Effector memory CD4-positive, alpha-beta T cell (primary cell): ENCODE measurements at regions not wholly inside any gene's neighbourhood (a gene's known extent, or its start where the extent isn't known, plus 50 kb on each side); places are given as distances from the start of the nearest gene placed in this dataset.

Experiments
- DNase-seq, 3 donors: peaks; one replicate each; pipeline ENCODE4 v3.0.0-alpha.2; 2020
- H3K27ac ChIP-seq: 2 replicates; pipeline ENCODE4 v1.7.0; 2013; ENCODE audit warnings: mild to moderate bottlenecking, low read length, moderate library complexity; ENCODE audit not compliant: insufficient read depth, poor library complexity, severe bottlenecking
- H3K27me3 ChIP-seq: replicated peaks from 2 replicates; pipeline ENCODE4 v1.7.0; 2013; ENCODE audit warnings: mild to moderate bottlenecking, low read length; ENCODE audit not compliant: insufficient read depth, control insufficient read depth, poor library complexity, severe bottlenecking
- H3K36me3 ChIP-seq: 2 replicates; pipeline ENCODE4 v1.7.0; 2013; ENCODE audit warnings: mild to moderate bottlenecking, low read length, moderate library complexity; ENCODE audit not compliant: control insufficient read depth, insufficient read depth
- H3K4me1 ChIP-seq: 2 replicates; pipeline ENCODE4 v1.7.0; 2013; ENCODE audit warnings: low read length, mild to moderate bottlenecking; ENCODE audit not compliant: control insufficient read depth, insufficient read depth, poor library complexity, severe bottlenecking
- H3K4me3 ChIP-seq: 2 replicates; pipeline ENCODE4 v1.7.0; 2013; ENCODE audit warnings: low read length, low read depth, mild to moderate bottlenecking; ENCODE audit not compliant: insufficient read depth, poor library complexity, severe bottlenecking
- H3K9me3 ChIP-seq: 2 replicates; pipeline ENCODE4 v1.7.0; 2013; ENCODE audit warnings: mild to moderate bottlenecking, low read length, moderate library complexity; ENCODE audit not compliant: control insufficient read depth

DNA sequence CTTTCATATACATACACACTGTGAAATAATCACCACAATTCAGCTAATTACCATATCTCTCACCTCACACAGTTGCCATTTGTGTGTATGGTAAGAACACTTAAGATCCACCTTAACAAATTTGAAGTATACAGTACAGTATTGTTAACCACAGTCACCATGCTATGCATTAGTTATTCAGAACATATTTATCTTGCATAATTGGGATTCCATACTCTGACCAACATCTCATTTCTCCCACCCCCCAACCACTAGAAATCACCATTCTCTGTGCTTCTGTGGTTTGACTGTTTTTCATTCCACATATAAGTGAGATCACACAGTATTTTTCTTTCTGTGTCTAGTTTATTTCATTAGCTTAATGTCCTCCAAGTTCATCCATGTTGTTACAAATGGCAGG lies 247.7 kb upstream of the CTNNB1 start:
- Histone ChIP-seq H3K9me3 (no peaks in the 10 kb centered on the region), H3K27ac (no peak overlapping the region), H3K4me1 (no peaks in the 10 kb centered on the region), H3K27me3 (no peaks in the 10 kb centered on the region), H3K4me3 (no peak overlapping the region), H3K36me3 (no peaks in the 10 kb centered on the region)
- DNase-seq: no peak

DNA sequence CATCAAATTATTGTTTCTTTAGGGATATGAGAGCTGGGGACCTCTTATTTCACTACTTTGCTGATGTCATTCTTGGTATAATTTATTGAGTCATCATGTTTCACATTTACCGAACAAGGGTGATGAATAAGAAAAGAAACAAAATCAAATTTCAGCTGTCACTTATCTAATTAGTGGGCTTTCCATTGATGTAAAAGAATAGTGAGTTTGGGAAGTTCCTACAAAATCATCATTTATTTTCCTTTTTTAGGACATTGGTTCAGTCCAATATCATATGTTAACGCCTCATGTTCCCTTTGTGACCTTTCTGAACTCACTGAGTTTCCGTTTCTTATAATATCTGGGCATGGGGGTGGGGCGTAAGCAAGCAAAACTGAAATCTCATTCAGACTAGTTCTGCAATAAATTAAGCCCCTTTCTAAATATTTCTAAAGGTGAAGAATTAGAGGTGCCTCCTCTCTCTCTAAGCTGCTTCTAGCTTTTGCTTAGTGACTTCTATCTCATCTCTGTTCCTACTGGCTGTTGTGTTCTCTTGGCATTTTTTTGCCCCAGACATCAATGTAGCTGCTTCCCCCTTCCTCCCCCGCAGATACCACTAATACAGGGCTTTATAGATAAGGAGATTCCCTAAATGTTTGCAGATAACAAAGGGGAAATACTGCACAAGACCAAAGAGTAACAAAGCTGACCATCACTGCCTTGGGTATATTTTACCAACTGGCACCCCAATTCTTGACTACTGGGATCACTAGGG lies 238.0 kb upstream of the CTNNB1 start:
- Histone ChIP-seq H3K36me3 (no peaks in the 10 kb centered on the region), H3K27ac (no peak overlapping the region), H3K9me3 (no peaks in the 10 kb centered on the region), H3K4me3 (no peak overlapping the region), H3K27me3 (no peaks in the 10 kb centered on the region), H3K4me1 (no peaks in the 10 kb centered on the region)
- DNase-seq: no peak

DNA sequence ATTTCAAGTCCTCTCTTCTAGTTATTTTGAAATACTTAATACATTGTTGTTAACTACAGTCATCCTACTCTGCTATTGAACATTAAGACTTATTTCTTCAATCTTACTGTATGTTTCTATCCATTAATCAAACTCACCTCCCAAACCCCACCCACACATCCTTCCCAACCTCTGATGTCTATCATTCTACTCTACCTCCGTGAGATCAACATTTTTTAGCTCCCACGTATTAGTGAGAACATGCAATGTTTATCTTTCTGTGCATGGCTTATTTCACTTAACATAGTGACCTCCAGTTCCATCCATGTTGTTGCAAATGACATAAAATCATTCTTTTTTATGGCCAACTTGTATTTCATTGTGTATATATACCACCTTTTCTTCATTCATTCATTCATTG lies 236.6 kb upstream of the CTNNB1 start:
- DNase-seq: no peak
- Histone ChIP-seq H3K4me1 (no peaks in the 10 kb centered on the region), H3K36me3 (no peaks in the 10 kb centered on the region), H3K27ac (no peak overlapping the region), H3K4me3 (no peak overlapping the region), H3K27me3 (no peaks in the 10 kb centered on the region), H3K9me3 (no peaks in the 10 kb centered on the region)

DNA sequence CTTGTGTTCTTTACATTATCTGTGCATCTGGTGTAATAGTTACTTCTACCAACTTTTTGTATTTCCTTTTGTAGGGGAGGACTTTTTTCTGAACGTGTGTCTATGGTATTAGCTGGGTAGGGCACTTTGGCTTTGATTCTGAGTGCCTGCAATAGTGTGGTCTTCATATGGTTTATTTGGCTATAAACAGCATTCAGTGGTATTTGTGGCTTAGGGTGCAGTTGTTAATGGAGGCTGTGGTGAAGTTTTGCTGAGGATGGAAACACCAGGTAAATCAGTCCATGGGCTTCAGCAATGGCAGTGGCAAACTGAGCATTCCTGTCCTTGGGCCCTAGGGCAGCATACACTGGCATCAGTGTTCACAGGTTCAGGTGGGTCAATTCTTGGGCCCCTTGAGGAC lies 230.6 kb upstream of the CTNNB1 start:
- H3K9me3 ChIP-seq: no peaks in the 10 kb centered on the region
- H3K27me3 ChIP-seq: no peaks in the 10 kb centered on the region
- no peak for DNase-seq
- H3K36me3 ChIP-seq: no peaks in the 10 kb centered on the region
- H3K4me1 ChIP-seq: no peaks in the 10 kb centered on the region
- H3K4me3 ChIP-seq: no peak overlapping the region
- no peak overlapping the region for H3K27ac ChIP-seq

DNA sequence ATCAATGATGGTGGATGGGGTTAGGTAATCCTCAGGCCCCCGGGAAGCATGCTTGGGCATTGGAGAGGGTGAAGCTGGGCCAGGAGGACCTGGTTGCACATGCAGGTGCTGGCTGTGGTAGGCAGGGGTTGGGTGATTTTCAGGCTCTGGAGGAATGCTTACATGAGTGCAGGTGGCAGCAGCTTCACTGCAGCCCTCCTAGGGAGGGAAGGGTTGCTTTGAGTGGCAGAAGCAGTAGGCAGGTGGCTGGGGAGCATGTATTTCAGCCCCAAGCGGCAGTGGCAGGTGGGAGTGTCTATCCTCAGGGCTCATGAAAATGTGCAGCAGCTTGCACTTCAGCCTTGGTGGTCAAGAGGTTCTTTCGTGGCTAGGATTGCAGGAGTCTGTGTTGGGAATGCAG lies 230.0 kb upstream of the CTNNB1 start:
- no peak overlapping the region for H3K27ac ChIP-seq

DNA sequence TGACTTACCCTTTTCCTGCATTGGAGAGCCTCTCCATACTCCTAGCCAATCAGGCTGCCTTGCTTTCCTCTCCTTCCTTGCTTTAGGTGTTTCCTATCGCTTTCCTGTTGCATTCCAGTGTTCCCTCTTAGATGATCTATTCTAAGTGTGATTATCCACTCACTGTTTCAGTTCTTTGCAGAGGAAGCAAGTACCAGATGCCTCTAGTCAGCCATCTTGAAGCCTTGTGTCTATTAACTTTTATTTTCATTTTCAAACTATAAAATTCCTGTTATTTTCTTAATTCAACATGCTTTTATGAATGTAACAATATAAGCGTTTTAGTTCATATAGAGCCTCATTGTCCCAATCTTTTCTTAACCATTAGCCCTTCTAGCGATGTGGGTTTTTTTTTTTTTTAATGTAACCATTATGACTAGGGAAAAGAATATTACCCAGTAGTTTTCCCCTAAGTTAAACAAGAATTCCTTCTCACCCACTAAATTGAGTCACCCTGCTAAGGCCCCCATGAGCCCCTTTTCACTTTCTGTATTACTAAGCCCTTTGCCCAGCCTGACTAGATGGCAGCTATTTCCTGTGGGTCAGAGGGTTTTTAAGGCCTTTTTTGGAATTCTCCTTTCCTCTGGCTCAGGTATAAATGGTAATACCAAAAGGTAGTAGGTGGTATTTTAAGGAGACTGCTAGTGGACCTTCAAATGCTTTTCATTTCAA lies 229.4 kb upstream of the CTNNB1 start:
- no peak for DNase-seq
- Histone ChIP-seq H3K4me3 (no peak overlapping the region), H3K4me1 (no peaks in the 10 kb centered on the region), H3K27me3 (no peaks in the 10 kb centered on the region), H3K27ac (no peak overlapping the region), H3K36me3 (no peaks in the 10 kb centered on the region), H3K9me3 (no peaks in the 10 kb centered on the region)

More for the DNA sequence above, 230.0 kb upstream of the CTNNB1 start:
- DNase-seq: no peak
- H3K36me3 ChIP-seq: no peaks in the 10 kb centered on the region
- H3K27me3 ChIP-seq: no peaks in the 10 kb centered on the region
- H3K4me1 ChIP-seq: no peaks in the 10 kb centered on the region
- no peaks in the 10 kb centered on the region for H3K9me3 ChIP-seq
- no peak overlapping the region for H3K4me3 ChIP-seq

DNA sequence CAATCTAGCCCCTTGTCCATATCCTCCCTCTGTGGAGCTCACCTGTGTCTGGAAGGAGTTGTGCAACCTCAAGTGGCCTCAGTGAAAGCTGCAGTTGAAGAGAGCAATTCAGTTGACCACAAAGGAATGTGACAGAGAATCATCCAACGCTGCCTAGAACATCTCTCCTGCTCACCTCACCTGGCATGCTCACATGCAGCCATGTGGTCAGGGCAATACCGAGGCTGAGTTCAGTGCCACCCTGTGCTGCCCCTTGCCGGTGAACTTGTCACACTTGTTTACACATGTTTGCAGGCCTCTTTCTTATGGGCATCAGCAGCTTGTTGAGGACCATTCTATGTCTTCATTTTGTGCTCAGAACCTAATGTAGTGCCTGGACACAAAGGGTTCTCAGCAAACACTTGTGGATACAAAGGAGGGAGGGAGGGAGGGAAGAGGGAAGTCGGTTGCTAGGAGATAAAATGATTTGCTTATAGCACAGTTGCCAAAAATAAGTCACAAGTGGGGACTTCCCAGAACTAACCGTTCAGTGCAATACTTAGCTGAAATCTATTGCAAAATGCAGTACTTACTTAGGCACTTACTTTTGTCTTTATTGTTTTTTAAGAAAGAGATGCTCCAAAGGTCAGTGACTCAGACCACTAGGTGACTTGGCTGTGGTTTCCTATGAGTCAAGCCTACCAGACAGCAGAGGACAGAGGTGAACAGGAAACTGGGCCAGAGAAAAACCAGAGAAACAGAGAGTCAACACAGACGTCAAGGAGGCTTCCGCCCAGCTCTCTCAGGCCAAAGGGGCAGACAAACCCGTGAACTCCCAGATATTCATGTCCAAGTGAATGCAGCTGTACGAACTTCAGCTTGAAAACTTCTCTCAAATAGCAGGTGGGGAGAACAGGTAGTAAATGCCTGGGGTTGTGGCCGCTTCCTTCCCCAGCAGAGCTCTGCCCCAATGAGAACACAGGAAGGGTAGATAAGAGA lies 227.8 kb upstream of the CTNNB1 start:
- Histone ChIP-seq H3K9me3 (no peaks in the 10 kb centered on the region), H3K4me1 (no peaks in the 10 kb centered on the region), H3K27ac (no peak overlapping the region), H3K36me3 (no peaks in the 10 kb centered on the region), H3K4me3 (no peak overlapping the region), H3K27me3 (no peaks in the 10 kb centered on the region)
- no peak for DNase-seq

- H3K36me3 ChIP-seq: no peaks in the 10 kb centered on the region
- no peaks in the 10 kb centered on the region for H3K27me3 ChIP-seq
- no peaks in the 10 kb centered on the region for H3K4me1 ChIP-seq
- no peak overlapping the region for H3K27ac ChIP-seq
- H3K9me3 ChIP-seq: no peaks in the 10 kb centered on the region
- no peak for DNase-seq
- H3K4me3 ChIP-seq: no peak overlapping the region
Measured at GRCh38 chr3:40972350-40972749, 227.0 kb upstream of the CTNNB1 start.

DNA sequence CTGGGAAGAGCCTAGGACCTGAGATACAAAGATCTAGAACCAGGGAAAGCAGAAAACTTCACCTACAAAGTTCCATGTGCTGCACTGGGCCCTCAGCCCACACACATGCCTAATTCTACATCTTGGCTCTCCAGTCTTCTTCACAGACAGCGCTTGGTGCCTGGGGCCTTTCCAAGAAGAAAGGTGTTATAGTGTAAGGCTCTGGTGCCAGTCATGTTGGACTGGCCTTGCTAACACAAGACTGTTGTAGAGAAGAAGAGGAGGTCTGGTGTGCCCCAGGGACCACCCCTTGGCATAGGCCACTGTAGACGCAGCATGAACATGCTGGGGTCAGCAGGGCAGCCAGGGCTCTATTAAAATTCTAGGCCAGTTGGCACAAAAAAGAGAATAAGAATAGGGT lies 226.2 kb upstream of the CTNNB1 start:
- Histone ChIP-seq H3K36me3 (no peaks in the 10 kb centered on the region), H3K4me3 (no peak overlapping the region), H3K27ac (no peak overlapping the region), H3K9me3 (no peaks in the 10 kb centered on the region), H3K4me1 (no peaks in the 10 kb centered on the region), H3K27me3 (no peaks in the 10 kb centered on the region)
- no peak for DNase-seq
